Stimulated activated CD8-positive, alpha-beta memory T cell treated with anti-CD3 and anti-CD28 coated beads, Interleukin-15, amount 100 ng/mL, for 4 hours (primary cell): ENCODE measurements at regions not wholly inside any gene's neighbourhood (a gene's known extent, or its start where the extent isn't known, plus 50 kb on each side); places are given as distances from the start of the nearest gene placed in this dataset.

ENCODE experiments used
- DNase-seq, 2 donors: peaks; one replicate each; pipeline ENCODE4 v3.0.0-alpha.2; 2020; ENCODE audit warnings: low read depth in 2 of 2

- DNase-seq: no peak
Observed at GRCh38 chr2:146161256-146161882, 1641.5 kb upstream of the ZEB2 start.

GRCh38 chr2:146158072-146158674, 1638.3 kb upstream of the ZEB2 start:
- no peak for DNase-seq

- DNase-seq: no peak
Observed at GRCh38 chr2:146147448-146148012, 1627.6 kb upstream of the ZEB2 start.

GRCh38 chr2:146143971-146144370, 1624.1 kb upstream of the ZEB2 start:
- DNase-seq: no peak

GRCh38 chr2:146138820-146139219, 1618.9 kb upstream of the ZEB2 start:
- DNase-seq: no peak

- no peak for DNase-seq
Observed at GRCh38 chr2:146135245-146135644, 1615.3 kb upstream of the ZEB2 start.

GRCh38 chr2:146131785-146132184, 1611.9 kb upstream of the ZEB2 start:
- no peak for DNase-seq

GRCh38 chr2:146131048-146131447, 1611.1 kb upstream of the ZEB2 start:
- DNase-seq: no peak

- no peak for DNase-seq
Observed at GRCh38 chr2:146130290-146130689, 1610.4 kb upstream of the ZEB2 start.

- no peak for DNase-seq
Observed at GRCh38 chr2:146129231-146129630, 1609.3 kb upstream of the ZEB2 start.

- no peak for DNase-seq
Observed at GRCh38 chr2:146128216-146128615, 1608.3 kb upstream of the ZEB2 start.

GRCh38 chr2:146125551-146125950, 1605.6 kb upstream of the ZEB2 start:
- no peak for DNase-seq

- no peak for DNase-seq
Observed at GRCh38 chr2:146124741-146125140, 1604.8 kb upstream of the ZEB2 start.

- DNase-seq: no peak
Observed at GRCh38 chr2:146123714-146124113, 1603.8 kb upstream of the ZEB2 start.

- DNase-seq: no peak
Observed at GRCh38 chr2:146123256-146123655, 1603.3 kb upstream of the ZEB2 start.

GRCh38 chr2:146119586-146119985, 1599.7 kb upstream of the ZEB2 start:
- DNase-seq: no peak

- no peak for DNase-seq
Observed at GRCh38 chr2:146108993-146109392, 1589.1 kb upstream of the ZEB2 start.

GRCh38 chr2:146094185-146094584, 1574.3 kb upstream of the ZEB2 start:
- DNase-seq: no peak

GRCh38 chr2:146081459-146081858, 1561.5 kb upstream of the ZEB2 start:
- no peak for DNase-seq

GRCh38 chr2:146080925-146081324, 1561.0 kb upstream of the ZEB2 start:
- no peak for DNase-seq

- DNase-seq: no peak
Observed at GRCh38 chr2:146079216-146079615, 1559.3 kb upstream of the ZEB2 start.

- DNase-seq: no peak
Observed at GRCh38 chr2:146077156-146077555, 1557.2 kb upstream of the ZEB2 start.

GRCh38 chr2:146068051-146068450, 1548.1 kb upstream of the ZEB2 start:
- DNase-seq: no peak

- no peak for DNase-seq
Observed at GRCh38 chr2:146048141-146048540, 1528.2 kb upstream of the ZEB2 start.
